ENCODE measurements at regions not wholly inside any gene's neighbourhood (a gene's known extent, or its start where the extent isn't known, plus 50 kb on each side); places are given as distances from the start of the nearest gene placed in this dataset.

GRCh38 chr7:131674131-131674530 lies 117.7 kb upstream of the PODXL start:
- Histone ChIP-seq H3K36me3 (ENCODE audit: control insufficient read depth in 2 of 2, extremely low read depth in 1 of 2, insufficient read depth in 2 of 2, low read length in 2 of 2) (no peaks in the 10 kb centered on the region), H3K27ac (ENCODE audit: insufficient read depth, low read depth, low read length) (no peak overlapping the region), H3K4me3 (replicated peaks in 1 of 3; ENCODE audit: insufficient read depth in 1 of 3, low read depth in 1 of 3, low read length in 3 of 3) (no peak overlapping the region), H4K20me1 (replicated peaks; ENCODE audit: control insufficient read depth, extremely low read depth, insufficient read depth, low read length) (no peaks in the 10 kb centered on the region), H3K4me2 (ENCODE audit: insufficient read depth, low read length) (no peak overlapping the region), H3K4me1 (ENCODE audit: control insufficient read depth, extremely low read depth, insufficient read depth, low read length) (no peaks in the 10 kb centered on the region), H3K9me1 (replicated peaks; ENCODE audit: control insufficient read depth, extremely low read depth, insufficient read depth, low read length) (no peaks in the 10 kb centered on the region), H3K9ac (replicated peaks; ENCODE audit: extremely low read depth, insufficient read depth, low read length) (no peak overlapping the region), H3K79me2 (ENCODE audit: control insufficient read depth, insufficient read depth, low read length) (no peaks in the 10 kb centered on the region), H2AFZ (ENCODE audit: low read depth, low read length) (no peak overlapping the region), H3K9me3 (replicated peaks; ENCODE audit: control insufficient read depth, insufficient read depth, low read length) (no peaks in the 10 kb centered on the region), H3K27me3 (ENCODE audit: control insufficient read depth in 2 of 2, insufficient read depth in 2 of 2, low read length in 2 of 2) (peaks cover 14 to 19% of the 10 kb centered on the region in 2 experiments)
- DNase-seq (ENCODE audit: low read depth, low spot score) (no peak), FAIRE-seq (no peak)
- POLR2A ChIA-PET: no interaction called here
- CTCF ChIA-PET: no interaction called here
- BruUV-seq (replicated peaks): no TSS peak
- dilution Hi-C loops (cut with MboI; ENCODE audit: extremely low pct_ligation_motif_present, low sequenced_read_pairs): no loop called here
- intact Hi-C loops (cut with micrococcal nuclease): no loop called here
- TF ChIP-seq POLR2AphosphoS5 (IDR thresholded peaks at IDR 0.05; ENCODE audit: insufficient read depth, low read depth, low read length): no peak
- no peak for TF ChIP-seq JUN (IDR thresholded peaks at IDR 0.05; ENCODE audit: borderline replicate concordance, insufficient read depth, insufficient read length, low read depth)
- no peak for TF ChIP-seq EZH2 (IDR thresholded peaks at IDR 0.05; ENCODE audit: borderline replicate concordance, low read depth, low read length, severe bottlenecking)
- TF ChIP-seq CTCF (IDR thresholded peaks at IDR 0.05; ENCODE audit: extremely low read depth in 1 of 2, insufficient read depth in 1 of 2, low read depth in 1 of 2, low read length in 2 of 2): no peak
- TF ChIP-seq MYC (IDR thresholded peaks at IDR 0.05; ENCODE audit: low read depth, low read length): no peak
- TF ChIP-seq POLR2A (IDR thresholded peaks at IDR 0.05; ENCODE audit: low read depth, low read length): no peak
- TF ChIP-seq GATA2 (IDR thresholded peaks at IDR 0.05; ENCODE audit: insufficient read depth, insufficient read length, low read depth, low read length): no peak
- TF ChIP-seq FOS (IDR thresholded peaks at IDR 0.05; ENCODE audit: borderline replicate concordance, insufficient read depth, low read length): no peak
- TF ChIP-seq, protein P1, sequence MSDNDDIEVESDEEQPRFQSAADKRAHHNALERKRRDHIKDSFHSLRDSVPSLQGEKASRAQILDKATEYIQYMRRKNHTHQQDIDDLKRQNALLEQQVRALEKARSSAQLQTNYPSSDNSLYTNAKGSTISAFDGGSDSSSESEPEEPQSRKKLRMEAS (IDR thresholded peaks at IDR 0.05; ENCODE audit: insufficient read depth, insufficient read length): no peak
